GM21528 (cell line): ENCODE measurements at regions not wholly inside any gene's neighbourhood (a gene's known extent, or its start where the extent isn't known, plus 50 kb on each side); places are given as distances from the start of the nearest gene placed in this dataset.

Experiments used
- ATAC-seq: cut with Tn5 transposase; IDR thresholded peaks from one replicate; pipeline ENCODE4 v1.9.1; 2021; ENCODE audit warnings: mild to moderate bottlenecking, moderate library complexity; ENCODE audit not compliant: unreplicated experiment, low FRiP score

DNA sequence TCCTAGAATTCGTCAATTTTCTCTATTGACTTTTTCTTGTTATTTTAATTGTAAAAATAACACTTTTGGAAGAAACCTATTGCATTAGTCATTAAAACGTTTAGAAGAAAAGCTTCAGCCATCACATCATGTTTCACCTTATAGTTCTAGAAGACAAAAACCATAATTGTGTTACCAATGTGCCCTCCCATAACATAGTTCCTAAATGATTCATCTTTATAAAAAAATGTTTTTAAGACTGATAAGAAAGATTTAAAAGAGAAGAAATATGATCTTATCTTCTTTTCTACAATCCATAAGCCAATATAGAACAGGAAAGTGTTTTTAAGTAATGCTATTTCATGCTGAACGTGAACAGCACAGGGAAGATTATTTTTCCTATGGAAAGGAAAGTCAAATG, 316.6 kb upstream of the NDST4 start:
- no peak for ATAC-seq

GRCh38 chr4:115428455-115428854, 315.0 kb upstream of the NDST4 start:
- ATAC-seq = no peak

DNA sequence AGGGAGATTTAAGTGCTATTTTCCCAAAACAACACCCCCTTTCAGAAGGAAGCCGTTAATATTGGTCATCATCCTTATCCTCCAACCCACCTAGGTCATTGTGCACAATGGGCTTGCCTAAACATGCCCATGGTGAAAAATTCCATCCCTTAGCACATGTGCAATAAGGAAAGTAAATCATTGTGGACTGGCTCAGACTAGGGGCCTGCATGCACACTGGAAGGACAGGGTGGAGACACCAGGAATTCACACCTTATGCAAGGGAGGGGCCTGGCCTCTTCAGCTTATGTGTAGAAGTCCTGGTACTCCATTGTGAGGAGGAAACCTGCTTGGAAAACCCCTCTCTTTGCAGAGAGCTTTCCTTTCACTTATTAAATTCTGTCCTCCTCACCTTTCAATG, 311.4 kb upstream of the NDST4 start:
- no peak for ATAC-seq

- ATAC-seq = no peak
Observed at GRCh38 chr4:115418635-115419396, 305.4 kb upstream of the NDST4 start.

DNA sequence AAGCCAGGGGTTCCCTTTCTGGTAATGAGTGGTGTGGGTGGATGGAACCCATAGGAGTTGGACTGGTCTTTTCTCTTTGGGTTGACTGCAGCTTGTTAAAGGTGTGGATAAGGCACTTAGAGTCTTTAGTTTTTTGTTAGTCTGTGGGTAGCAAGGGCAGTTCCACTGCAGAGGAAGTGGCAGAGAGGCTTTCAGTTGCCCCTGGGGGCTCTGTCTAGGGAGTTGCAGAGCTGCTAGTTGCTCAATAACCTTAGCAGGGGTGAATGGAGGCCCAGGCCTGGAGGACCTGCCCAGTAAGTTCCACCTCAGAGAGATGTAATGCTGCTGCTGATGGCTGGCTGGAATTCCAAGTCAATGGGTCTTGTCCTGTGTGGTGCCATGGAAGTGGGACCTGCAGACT, 282.6 kb upstream of the NDST4 start:
- no peak for ATAC-seq

DNA sequence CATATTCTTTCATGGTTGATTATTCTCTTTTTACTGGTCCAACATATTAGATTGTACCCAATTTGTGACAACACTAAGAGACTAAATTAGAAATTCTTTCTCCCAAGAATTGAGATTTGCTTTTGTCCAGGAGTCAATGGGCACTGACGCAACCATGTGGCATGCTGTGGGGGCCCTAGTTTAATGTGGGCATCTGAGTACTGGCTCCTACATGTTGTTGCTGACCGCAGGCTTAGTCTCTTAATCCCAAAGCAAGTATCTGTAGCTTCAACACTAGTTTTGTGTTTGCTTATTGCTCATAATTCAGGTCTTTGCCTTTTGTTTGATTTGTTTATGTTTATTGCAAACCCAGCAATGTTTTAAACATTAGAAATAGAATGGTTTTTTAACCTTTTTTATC, 263.4 kb upstream of the NDST4 start:
- no peak for ATAC-seq

DNA sequence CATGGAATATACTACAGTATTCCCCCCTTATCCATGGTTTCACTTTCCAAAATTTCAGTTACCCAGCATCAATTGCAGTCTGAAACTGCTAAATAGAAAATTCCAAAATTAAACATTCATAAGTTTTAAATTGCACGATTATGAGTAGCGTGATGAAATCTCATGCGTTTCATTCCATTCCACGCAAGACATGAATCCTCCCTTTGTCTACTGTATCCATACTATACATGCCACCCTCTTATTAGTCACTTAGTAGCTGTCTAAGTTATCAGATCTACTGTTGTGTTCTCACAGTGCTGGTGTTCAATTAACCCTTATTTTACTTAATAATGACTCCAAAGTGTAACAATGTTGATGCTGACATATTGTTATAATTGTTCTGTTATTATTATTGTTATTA, 261.2 kb upstream of the NDST4 start:
- no peak for ATAC-seq

DNA sequence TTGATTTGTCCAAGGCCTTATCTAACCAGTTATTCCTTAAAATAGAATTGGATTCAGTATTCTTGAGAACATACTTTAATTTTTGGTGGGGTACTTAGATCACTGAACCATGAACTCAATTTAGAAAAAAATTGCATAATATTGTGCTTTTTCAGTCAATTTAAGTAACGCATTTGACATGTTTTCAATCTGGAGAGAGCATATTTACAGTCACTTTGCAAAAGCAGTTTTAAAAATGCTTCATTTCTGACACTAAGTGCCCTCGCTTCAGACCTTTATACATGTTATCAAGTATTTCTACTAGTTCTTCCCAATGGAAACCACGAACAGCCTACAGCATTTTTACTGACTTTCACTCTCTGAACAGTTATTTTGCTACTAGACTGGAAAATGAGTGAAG, 257.1 kb upstream of the NDST4 start:
- ATAC-seq = no peak

DNA sequence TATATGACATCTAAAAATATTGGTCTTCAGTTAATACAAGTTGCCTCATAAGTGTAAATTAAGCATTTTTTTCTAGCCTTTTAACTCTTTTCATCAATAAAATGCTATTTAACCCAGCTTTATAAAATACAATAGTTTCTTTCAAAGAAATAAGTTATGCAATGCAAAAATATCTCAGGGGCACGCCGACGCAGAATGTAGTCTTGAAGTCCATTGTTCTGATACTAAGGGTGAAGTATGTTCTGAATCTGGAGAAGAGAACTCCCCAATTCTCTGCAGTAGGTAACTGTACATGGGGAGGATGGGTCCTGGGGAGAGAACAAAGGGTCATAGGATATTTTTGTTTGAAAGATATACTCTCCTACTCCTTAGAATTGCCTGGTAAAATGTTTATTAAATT, 256.6 kb upstream of the NDST4 start:
- ATAC-seq = no peak

DNA sequence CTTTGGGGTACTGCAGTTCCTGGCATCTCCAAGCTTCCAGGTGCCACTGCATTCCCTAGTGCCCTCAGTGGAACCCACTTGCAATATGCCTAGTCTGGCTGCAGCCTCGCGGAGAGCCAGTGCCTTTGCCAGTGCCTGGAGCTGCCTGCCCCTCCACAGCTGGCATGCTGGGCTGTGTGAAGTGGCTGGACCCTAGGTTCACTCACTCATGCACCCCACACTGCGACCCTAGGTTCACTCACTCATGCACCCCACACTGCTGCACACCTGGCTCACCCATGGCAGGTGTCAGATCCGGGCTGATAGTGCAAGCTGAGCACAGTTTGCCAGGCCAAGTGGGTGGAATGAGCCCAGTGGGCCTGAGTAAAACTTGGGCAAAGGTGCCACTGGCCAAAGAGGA, 253.0 kb upstream of the NDST4 start:
- ATAC-seq = no peak

DNA sequence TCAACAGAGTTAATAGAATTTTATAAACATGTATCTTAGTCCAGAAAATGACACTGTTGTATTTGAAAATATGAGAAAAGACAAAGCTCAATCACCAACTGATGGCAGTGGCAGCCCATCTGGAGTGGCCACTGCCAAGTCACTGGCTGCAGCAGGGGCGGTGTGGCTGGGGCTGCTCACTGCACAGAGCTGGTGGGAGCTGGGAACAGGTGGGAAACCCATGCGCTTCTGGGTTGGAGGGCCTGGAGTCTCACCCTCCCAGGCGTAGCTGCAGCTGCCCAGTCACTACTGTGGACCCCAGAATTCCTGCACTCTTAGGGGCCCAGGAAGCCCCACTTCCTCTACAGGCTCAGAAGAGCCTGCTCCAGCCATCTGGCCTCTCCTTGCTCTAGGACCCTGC, 251.8 kb upstream of the NDST4 start:
- ATAC-seq = no peak

- no peak for ATAC-seq
Observed at GRCh38 chr4:115361781-115362180, 248.4 kb upstream of the NDST4 start.

DNA sequence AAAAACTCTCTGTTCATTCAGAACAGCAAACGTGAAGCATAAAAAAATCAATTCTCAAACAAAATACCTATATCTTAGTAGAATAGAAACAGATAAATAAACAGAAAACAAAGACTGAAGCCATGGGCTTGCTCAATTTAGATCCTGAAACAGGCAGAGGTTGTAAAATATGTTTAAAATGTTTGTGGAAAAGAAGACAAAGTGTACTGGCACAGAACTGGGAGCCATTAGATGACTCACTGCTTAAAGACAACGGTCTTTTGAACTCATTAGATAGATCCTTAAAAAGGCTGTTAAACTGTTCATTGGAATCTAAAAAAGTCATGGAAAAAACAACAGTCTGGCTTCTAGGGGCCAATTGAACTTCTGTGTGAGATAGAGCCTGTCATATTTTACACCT, 247.0 kb upstream of the NDST4 start:
- ATAC-seq = no peak

- ATAC-seq = no peak
Observed at GRCh38 chr4:115357776-115358175, 244.4 kb upstream of the NDST4 start.

DNA sequence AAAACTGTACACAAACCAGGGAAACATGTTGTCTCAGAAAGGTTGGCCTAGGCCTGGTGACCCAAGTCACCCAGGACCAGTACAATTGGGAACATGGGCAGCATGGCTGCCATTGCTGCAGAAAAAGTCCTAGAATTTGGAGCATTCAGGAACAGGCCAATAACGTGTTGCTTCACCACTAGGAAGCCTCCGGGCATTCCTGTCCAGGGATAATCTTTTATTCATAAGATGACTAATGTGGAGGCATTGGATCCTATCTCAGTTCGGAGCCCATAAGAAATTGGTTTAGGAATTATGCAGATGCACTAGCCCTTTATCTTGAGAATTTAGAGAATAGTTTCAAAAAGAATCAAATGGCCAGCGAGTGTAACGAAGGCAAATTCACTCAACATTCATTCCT, 242.8 kb upstream of the NDST4 start:
- no peak for ATAC-seq

GRCh38 chr4:115355329-115355728, 241.9 kb upstream of the NDST4 start:
- ATAC-seq = no peak

- no peak for ATAC-seq
Observed at GRCh38 chr4:115353370-115353769, 239.9 kb upstream of the NDST4 start.

DNA sequence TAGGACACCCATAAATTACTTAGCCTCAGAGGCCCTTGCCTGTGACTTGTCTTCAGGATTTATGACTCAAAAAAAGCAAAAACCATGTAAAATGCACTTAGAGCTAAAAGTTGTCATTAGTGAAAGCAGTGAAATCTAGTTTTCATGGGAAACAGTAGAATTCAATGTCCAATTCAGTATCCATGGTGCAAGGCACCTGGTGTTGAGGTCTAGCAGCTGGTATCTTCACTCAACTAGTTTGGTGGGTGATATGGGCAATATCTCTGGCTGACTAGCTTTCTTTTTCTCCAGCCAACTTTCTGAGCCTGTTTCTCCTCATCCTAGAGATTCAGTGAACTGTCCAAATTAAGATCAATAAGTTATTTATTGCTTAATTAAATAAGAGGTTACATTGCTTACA, 229.8 kb upstream of the NDST4 start:
- ATAC-seq = no peak

DNA sequence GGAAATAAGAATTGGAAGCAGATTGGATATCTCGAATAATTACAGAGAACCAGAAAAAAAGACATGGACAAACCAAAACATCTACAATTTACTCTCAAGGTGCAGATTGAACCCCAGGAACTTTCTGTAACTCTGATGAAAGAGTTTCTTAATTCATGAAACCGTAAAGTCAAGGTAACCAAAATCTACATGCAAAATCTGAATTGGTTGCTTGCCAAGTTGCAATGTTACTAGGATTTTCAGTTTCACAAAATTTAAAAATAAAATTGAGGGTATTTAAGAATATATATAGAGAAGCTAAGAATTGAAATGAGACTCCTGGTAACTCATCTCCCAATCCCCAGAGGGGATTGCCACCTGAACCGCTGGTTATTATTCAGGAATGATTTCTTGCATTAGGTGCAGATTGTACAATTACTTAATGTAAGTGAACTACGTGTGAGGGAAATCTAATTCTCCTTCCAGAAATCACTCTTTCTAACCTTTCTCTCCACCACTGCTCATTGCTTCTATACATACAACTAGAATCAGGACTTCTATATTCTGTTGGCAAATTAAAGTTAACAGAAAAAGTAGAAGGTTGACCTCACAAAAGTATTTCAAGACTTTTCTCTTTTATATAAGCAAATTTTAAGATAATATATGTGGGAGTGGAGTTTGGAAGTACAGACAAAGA, 221.5 kb upstream of the NDST4 start:
- ATAC-seq = no peak

DNA sequence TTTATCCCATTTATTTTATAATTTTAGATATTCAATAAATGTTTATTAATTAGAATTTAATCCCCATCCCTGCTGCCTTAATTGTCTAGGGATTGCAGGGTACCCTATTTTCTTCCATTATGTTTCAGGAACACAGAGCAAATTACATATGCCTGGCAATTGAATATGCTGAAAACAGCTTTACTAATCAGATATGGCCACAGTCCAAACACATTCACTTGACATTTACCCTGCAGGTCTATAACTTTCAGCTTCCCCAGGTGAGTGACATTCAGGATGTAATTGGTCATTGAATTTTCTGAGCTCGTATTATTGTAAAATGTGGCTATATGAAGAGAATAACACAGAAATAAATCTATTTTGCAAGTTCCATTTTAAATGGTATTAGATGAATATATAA, 218.7 kb upstream of the NDST4 start:
- no peak for ATAC-seq

DNA sequence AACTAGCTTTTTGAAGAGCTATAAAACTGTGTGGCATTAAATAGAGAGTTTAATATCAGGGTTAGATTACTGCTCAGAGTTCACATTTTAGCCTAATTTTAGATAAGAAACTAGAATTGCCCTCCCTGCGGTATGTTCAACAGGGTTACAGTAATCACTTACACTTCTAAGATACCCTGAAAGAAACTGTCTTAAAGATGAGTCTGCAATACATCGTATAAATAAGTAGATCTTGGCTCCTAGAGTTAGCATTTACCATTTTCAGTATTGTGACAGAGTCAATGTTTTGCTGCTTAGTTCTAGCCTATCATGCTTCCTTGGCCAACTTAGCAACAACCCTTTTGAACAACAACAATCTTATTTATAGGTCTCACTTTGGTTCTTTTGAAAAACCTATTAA, 217.8 kb upstream of the NDST4 start:
- no peak for ATAC-seq

DNA sequence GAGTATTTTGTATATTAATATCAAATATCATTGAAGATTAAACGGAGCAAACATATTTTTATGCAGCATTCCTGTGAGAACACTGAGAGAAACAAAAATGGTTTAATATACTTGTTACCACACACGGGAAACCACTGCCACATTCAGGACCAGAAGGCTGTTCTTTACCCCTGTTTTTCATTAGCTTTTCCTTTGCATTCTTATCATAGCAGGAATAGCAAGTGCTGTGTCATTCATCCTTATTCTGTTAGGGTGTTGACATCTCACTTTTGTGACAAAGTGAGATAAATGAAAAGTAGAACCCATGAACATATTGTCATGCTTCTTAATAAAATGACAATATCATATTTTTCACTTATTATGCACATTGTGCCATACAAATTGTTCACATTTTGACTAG, 212.4 kb upstream of the NDST4 start:
- no peak for ATAC-seq
